ENCODE measurements at regions not wholly inside any gene's neighbourhood (a gene's known extent, or its start where the extent isn't known, plus 50 kb on each side); places are given as distances from the start of the nearest gene placed in this dataset.

DNA sequence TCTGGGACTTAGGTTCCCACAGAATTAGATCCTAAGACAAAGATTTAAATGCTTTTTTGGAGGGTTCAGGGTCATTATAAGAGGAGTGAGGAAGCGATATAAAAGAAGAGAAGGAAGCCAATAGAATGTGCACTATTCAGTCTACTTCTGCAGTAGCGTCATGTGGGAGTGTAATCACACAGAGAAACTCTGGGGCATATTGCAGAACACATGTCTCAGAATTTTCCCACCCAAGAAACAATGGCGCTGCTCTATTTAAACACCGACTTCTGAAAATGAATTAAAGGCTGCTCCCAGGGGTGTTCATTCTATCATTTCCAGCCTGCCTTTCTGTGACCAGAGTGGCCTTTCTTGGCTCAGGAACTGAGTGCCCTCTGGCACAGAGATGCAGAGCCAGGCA, 617.6 kb downstream of the FGF9 start:
- Histone ChIP-seq H3K9ac (replicated peaks in 1 of 4; ENCODE audit: extremely low read depth in 1 of 4, low read depth in 3 of 4, low read length in 3 of 4) (no peak overlapping the region), H3K79me2 (ENCODE audit: control insufficient read depth in 1 of 2, insufficient read depth in 2 of 2, low read length in 2 of 2) (no peaks in the 10 kb centered on the region), H3K23ac (ENCODE audit: insufficient read length) (no peak overlapping the region), H3K4me1 (replicated peaks in 1 of 4; ENCODE audit: control insufficient read depth in 3 of 4, insufficient read depth in 4 of 4, low read length in 3 of 4) (no peaks in the 10 kb centered on the region), H4K5ac (ENCODE audit: insufficient read length, low read depth, low read length) (no peak overlapping the region), H3K4me3 (ENCODE audit: extremely low read depth in 1 of 4, insufficient read depth in 2 of 4, low read depth in 3 of 4, low read length in 4 of 4) (no peak overlapping the region), H4K91ac (replicated peaks; ENCODE audit: insufficient read length, low read length) (no peak overlapping the region), H3K4me2 (ENCODE audit: insufficient read depth in 1 of 2, low read depth in 2 of 2, low read length in 2 of 2) (no peak overlapping the region), H2BK120ac (replicated peaks; ENCODE audit: low read depth, low read length) (no peak overlapping the region), H3K36me3 (ENCODE audit: control insufficient read depth in 2 of 4, insufficient read depth in 4 of 4, low read length in 3 of 4) (no peaks in the 10 kb centered on the region), H3K27ac (ENCODE audit: low read depth, low read length) (no peak overlapping the region), H2BK12ac (ENCODE audit: low read depth, low read length) (no peak overlapping the region), H3K27me3 (replicated peaks in 1 of 4; ENCODE audit: control insufficient read depth in 3 of 4, extremely low read depth in 1 of 4, insufficient read depth in 3 of 4, low read length in 3 of 4) (no peaks in the 10 kb centered on the region), H3K4ac (replicated peaks; ENCODE audit: insufficient read length, low read depth, low read length) (no peak overlapping the region), H4K8ac (ENCODE audit: extremely low read depth, insufficient read depth, low read length) (no peak overlapping the region), H3K23me2 (ENCODE audit: low read depth, low read length) (no peaks in the 10 kb centered on the region), H4K20me1 (replicated peaks in 1 of 2; ENCODE audit: control insufficient read depth in 1 of 2, insufficient read depth in 2 of 2, low read length in 2 of 2) (no peaks in the 10 kb centered on the region), H3K56ac (replicated peaks; ENCODE audit: insufficient read length, low read depth, low read length) (no peak overlapping the region), H2BK15ac (ENCODE audit: low read length) (no peak overlapping the region), H3K18ac (ENCODE audit: extremely low read depth, low read length) (no peak overlapping the region), H3K14ac (ENCODE audit: insufficient read length) (no peak overlapping the region), H2BK20ac (ENCODE audit: low read length) (no peak overlapping the region), H2AK5ac (ENCODE audit: low read depth, low read length) (no peak overlapping the region), H3K79me1 (ENCODE audit: low read depth, low read length) (no peaks in the 10 kb centered on the region), H2AFZ (ENCODE audit: low read length) (no peak overlapping the region), H3K9me3 (ENCODE audit: insufficient read depth in 2 of 2, low read depth in 1 of 2, low read length in 1 of 2) (no peaks in the 10 kb centered on the region; a peak in 1 of 4 replicates), H2BK5ac (ENCODE audit: low read depth, low read length) (no peak overlapping the region)
- ChIA-PET CTCF (ENCODE audit: partially characterized antibody) (interaction anchor here (1.0 kb wide), 1 partner anchor 376 kb away, joined by 4 read pairs; no protein-coding TSS in a partner anchor), POLR2A (ENCODE audit: partially characterized antibody) (no interaction called here)
- FAIRE-seq, result no peak
- WGBS, 2 experiments (ENCODE audit: extremely low coverage in 1 of 2, insufficient coverage in 1 of 2, insufficient read length in 1 of 2, insufficient replicate concordance in 2 of 2, low coverage in 1 of 2, low lambda C conversion rate in 2 of 2, missing lambda C conversion rate in 1 of 2), result 76% methylated on average over 4 of the region's 4 CpGs; no CpG with 5 or more reads in 1 of the 2 experiments
- DNase-seq (ENCODE audit: low read depth in 1 of 2, low spot score in 2 of 2), result no peak
- TF ChIP-seq ZNF274 (IDR thresholded peaks at IDR 0.05; ENCODE audit: borderline replicate concordance, extremely low read depth, low read length) (no peak), BCL11A (IDR thresholded peaks at IDR 0.05; ENCODE audit: low read depth in 2 of 2, low read length in 2 of 2) (no peak), YY1 (IDR thresholded peaks at IDR 0.05; ENCODE audit: low read depth, low read length) (no peak), RNF2 (IDR thresholded peaks at IDR 0.05; ENCODE audit: borderline replicate concordance, low read depth, low read length, missing control alignments, poor library complexity, severe bottlenecking) (no peak)
